ENCODE measurements at regions not wholly inside any gene's neighbourhood (a gene's known extent, or its start where the extent isn't known, plus 50 kb on each side); places are given as distances from the start of the nearest gene placed in this dataset.

DNA sequence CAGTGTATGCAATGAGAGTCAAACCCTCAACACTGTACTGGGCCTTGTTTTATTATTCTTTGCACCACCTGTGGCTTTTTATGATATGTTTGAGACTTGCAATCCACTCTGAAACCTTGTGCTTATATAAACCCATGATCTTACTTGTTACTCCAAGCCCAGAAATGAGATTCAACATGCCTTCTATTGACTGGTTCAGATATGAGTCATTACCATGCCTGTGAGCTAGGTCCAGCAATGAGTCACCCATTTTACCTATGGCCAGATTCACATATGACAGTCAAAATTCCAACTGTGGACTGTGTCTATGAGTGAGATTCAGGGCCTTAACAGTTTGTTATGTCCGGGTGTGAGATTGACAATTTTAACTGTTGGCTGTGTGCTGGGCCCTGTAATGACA lies 1846.1 kb downstream of the TP53TG3F start:
- TF ChIP-seq, protein P1, sequence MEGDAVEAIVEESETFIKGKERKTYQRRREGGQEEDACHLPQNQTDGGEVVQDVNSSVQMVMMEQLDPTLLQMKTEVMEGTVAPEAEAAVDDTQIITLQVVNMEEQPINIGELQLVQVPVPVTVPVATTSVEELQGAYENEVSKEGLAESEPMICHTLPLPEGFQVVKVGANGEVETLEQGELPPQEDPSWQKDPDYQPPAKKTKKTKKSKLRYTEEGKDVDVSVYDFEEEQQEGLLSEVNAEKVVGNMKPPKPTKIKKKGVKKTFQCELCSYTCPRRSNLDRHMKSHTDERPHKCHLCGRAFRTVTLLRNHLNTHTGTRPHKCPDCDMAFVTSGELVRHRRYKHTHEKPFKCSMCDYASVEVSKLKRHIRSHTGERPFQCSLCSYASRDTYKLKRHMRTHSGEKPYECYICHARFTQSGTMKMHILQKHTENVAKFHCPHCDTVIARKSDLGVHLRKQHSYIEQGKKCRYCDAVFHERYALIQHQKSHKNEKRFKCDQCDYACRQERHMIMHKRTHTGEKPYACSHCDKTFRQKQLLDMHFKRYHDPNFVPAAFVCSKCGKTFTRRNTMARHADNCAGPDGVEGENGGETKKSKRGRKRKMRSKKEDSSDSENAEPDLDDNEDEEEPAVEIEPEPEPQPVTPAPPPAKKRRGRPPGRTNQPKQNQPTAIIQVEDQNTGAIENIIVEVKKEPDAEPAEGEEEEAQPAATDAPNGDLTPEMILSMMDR (conservative IDR thresholded peaks at IDR 0.05) = no peak
- no peak overlapping the region for H3K27ac ChIP-seq

DNA sequence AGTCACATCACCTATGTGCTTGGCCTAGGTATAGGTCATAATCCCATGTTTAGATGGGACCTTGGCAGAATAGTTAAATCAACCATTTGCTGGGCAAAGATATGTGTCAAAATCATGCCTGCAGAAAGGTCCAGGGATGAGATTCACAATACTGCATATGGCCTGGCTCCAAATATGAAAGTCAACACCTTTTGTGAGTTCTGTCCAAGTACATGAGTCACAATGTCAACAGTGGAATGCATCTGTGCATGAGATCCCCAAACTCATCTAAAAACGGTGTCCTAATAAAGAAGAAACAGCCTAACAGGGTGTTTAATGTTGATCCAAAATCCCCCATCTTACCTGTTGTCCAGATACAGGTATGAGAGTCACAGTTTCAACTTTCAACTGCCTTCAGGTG lies 1847.5 kb downstream of the TP53TG3F start:
- TF ChIP-seq, protein P1 (conservative IDR thresholded peaks at IDR 0.05) = no peak
- H3K27ac ChIP-seq = no peak overlapping the region

DNA sequence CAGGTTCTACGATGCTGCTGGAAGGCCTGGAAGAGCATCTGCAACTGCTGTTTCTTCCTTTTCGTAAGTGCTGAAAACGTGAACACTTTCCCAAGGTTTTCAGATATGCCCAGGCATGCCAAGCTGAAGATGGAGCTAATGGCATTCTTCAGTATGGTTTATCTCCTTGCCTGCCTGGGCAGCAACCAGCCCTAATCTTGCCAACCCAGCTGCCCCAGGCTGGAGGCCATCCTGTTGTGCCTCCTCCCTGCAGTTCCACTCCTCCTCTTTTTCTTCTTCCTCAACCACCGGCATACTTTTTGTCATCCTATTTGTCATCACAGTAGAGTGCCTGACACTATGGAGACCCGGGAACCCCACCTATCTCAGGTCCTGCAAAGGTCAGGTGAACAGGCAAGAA lies 1849.3 kb downstream of the TP53TG3F start:
- H3K27ac ChIP-seq = no peak overlapping the region
- TF ChIP-seq, protein P1 (conservative IDR thresholded peaks at IDR 0.05) = no peak

DNA sequence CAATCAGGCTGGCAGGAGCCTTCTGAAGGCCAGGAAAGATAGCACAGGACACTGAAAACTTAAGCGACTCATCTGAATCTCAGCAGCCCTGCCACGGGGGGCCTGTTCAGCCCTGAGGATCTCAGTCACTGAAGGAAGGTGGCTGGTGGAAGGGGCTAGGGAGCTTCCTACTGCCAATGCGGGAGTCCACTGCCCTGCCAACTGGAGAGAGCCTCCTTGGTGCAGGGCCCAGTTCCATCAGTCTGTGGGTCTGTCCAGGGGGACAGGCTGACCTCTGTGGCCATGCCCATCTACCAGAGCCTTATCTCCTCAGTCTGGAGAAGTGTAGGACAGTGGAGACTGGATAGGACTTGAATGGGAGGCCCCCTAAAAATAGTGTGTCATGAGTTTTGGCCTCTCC lies 1851.6 kb downstream of the TP53TG3F start:
- H3K27ac ChIP-seq = no peak overlapping the region
- TF ChIP-seq, protein P1 (conservative IDR thresholded peaks at IDR 0.05) = no peak

DNA sequence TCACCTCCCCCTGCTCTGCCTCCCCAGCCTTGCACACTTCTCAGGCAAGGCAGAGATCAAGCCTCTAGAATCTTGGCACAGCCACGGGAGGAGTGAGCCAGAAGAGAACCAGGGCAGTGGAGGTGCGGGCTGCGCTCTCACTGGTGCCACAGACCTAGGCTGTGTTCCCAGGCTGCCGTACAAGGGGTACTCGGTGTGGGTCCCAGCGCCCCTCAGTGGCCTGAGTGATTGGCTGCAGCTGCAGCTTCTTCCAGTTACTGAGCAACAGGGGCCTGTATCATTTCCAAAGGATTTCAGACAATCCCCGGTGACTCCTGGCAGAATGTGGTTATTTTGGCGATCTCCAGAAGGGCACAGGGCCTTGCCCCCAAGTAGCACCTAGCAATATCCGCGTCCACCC lies 1852.1 kb downstream of the TP53TG3F start:
- no peak overlapping the region for H3K27ac ChIP-seq
- TF ChIP-seq, protein P1 (conservative IDR thresholded peaks at IDR 0.05) = no peak

DNA sequence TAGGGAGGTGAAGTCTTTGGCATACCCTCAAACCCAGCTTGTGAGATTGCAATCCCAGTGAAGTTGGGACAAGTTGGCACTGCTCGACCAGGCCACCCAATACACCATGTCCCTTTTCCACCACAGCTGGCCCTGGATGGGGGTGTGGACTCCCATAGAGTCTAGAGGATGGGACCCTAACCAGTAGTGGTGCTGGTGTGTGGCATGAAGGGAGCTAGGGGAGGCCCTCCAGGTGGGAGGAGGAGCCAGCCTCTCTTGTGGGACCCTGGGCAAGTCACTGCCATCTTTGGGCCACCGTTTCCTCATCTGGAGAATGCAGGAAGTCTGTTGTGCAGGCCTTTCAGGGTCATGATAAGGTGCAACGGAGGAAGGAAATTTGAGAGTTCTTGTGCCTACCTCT lies 1854.9 kb downstream of the TP53TG3F start:
- no peak overlapping the region for H3K27ac ChIP-seq
- TF ChIP-seq, protein P1 (conservative IDR thresholded peaks at IDR 0.05) = no peak

DNA sequence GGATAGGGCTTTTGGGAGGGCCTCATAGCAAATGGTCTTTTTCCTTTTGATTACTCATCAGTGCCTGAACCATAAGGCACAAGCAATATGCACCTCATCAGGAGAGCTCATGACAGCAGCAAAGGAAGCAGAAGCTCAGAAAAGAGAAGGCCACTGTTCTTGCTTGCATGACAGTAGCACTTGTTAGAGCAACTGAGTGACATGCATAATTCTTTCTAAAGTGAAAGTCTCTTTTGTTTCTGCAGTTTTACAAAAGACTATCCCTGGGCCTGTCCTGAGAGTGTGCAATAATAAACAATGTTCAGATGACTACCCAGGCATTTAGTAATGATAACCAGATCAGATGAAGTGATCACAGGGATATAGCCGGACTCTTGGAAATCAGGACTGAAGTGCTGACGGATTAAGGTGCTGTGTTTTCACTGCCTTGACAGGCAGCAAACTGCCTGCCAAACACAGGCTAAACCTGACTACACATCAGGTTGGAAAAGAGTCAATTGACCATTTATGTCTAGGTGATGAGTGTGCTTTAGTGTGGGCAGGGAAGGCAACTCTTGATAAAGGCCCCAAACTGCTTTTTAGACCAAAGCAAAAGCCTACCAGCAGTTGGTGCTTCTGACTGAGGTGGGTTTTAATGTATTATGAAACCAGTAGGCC lies 1860.3 kb downstream of the TP53TG3F start:
- no peak overlapping the region for H3K27ac ChIP-seq
- TF ChIP-seq, protein P1 (conservative IDR thresholded peaks at IDR 0.05) = no peak

Data from VCaP (cell line).